ENCODE measurements at regions not wholly inside any gene's neighbourhood (a gene's known extent, or its start where the extent isn't known, plus 50 kb on each side); places are given as distances from the start of the nearest gene placed in this dataset.

GRCh38 chr18:8901019-8901418 is 195.7 kb downstream of the MTCL1 start:
- H3K4me3 ChIP-seq: no peak overlapping the region
- intact Hi-C loops (cut with DNase I; ENCODE audit: low total_unique reads) (no loop called here), in situ Hi-C loops (cut with MboI; ENCODE audit: low pct_ligation_motif_present in 1 of 4, low pct_unique_long_range_greater_than_20kb in 1 of 4, low sequenced_read_pairs in 3 of 4) (no loop called here)
- no peaks in the 10 kb centered on the region for H3K9me3 ChIP-seq
- 85% methylated on average over 2 of the region's 2 CpGs; no CpG with 5 or more reads in 1 of the 2 donors for WGBS, 2 donors (ENCODE audit: low coverage in 1 of 2)
- no peaks in the 10 kb centered on the region for H3K36me3 ChIP-seq
- TF ChIP-seq, protein P1, sequence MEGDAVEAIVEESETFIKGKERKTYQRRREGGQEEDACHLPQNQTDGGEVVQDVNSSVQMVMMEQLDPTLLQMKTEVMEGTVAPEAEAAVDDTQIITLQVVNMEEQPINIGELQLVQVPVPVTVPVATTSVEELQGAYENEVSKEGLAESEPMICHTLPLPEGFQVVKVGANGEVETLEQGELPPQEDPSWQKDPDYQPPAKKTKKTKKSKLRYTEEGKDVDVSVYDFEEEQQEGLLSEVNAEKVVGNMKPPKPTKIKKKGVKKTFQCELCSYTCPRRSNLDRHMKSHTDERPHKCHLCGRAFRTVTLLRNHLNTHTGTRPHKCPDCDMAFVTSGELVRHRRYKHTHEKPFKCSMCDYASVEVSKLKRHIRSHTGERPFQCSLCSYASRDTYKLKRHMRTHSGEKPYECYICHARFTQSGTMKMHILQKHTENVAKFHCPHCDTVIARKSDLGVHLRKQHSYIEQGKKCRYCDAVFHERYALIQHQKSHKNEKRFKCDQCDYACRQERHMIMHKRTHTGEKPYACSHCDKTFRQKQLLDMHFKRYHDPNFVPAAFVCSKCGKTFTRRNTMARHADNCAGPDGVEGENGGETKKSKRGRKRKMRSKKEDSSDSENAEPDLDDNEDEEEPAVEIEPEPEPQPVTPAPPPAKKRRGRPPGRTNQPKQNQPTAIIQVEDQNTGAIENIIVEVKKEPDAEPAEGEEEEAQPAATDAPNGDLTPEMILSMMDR (IDR thresholded peaks at IDR 0.05): no peak
- TF ChIP-seq POLR2AphosphoS5 (IDR thresholded peaks at IDR 0.05) (no peak), POLR2A (IDR thresholded peaks at IDR 0.05) (no peak), EP300 (IDR thresholded peaks at IDR 0.05; ENCODE audit: low read depth) (no peak)
- no peaks in the 10 kb centered on the region for H3K4me1 ChIP-seq
- no peak overlapping the region for H3K27ac ChIP-seq
- no peak for DNase-seq
- no peaks in the 10 kb centered on the region for H3K27me3 ChIP-seq

GRCh38 chr18:8904316-8904715 is 198.2 kb upstream of the NDUFV2 start:
- in situ Hi-C loops (cut with MboI; ENCODE audit: low pct_ligation_motif_present in 1 of 4, low pct_unique_long_range_greater_than_20kb in 1 of 4, low sequenced_read_pairs in 3 of 4): no loop called here
- DNase-seq: no peak
- no peaks in the 10 kb centered on the region for H3K36me3 ChIP-seq
- no peak overlapping the region for H3K4me3 ChIP-seq
- no peaks in the 10 kb centered on the region for H3K4me1 ChIP-seq
- no peaks in the 10 kb centered on the region for H3K9me3 ChIP-seq
- TF ChIP-seq POLR2A (IDR thresholded peaks at IDR 0.05) (no peak), EP300 (IDR thresholded peaks at IDR 0.05; ENCODE audit: low read depth) (no peak), POLR2AphosphoS5 (IDR thresholded peaks at IDR 0.05) (no peak)
- TF ChIP-seq, protein P1 (IDR thresholded peaks at IDR 0.05): no peak
- no peaks in the 10 kb centered on the region for H3K27me3 ChIP-seq
- H3K27ac ChIP-seq: no peak overlapping the region
- intact Hi-C loops (cut with DNase I; ENCODE audit: low total_unique reads): no loop called here

DNA sequence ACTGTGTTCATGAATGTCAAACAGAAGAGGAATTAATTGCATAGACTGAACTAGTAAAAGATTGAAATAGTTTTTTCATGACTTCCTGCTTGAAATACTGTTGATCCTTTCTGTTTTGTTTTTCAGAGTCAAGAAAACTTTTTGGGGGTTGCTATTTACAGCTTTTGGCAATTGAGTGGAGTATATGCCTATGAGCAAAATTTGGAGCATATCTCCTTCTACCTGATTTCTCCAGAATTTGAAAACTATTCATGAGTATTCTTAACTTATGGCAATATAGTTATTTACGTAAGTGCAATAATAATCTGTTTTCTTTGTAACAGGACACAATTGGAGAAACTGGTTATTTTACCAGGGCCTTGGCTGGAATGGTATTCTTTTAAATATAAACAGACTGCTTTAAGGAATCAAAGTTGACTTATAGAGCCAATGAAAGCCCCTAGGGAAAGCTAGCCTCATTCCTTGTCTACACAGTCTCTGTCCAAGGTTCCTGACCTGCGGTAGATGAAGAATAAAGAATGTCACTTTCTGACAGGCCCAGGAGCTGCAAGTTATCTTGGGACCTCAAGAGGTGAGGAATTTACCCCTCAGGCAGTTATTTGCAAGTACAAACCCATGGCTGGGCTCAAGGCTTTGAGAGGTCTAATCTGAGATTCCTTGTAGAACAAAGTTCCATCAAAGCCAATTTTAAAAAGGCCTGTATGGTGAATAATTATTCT is 193.5 kb upstream of the NDUFV2 start:
- H3K4me1 ChIP-seq: no peaks in the 10 kb centered on the region
- H3K27me3 ChIP-seq: no peaks in the 10 kb centered on the region
- in situ Hi-C loops (cut with MboI; ENCODE audit: low pct_ligation_motif_present in 1 of 4, low pct_unique_long_range_greater_than_20kb in 1 of 4, low sequenced_read_pairs in 3 of 4): no loop called here
- no peak for DNase-seq
- H3K4me3 ChIP-seq: no peak overlapping the region
- no peak for TF ChIP-seq POLR2A (IDR thresholded peaks at IDR 0.05)
- TF ChIP-seq, protein P1 (IDR thresholded peaks at IDR 0.05): no peak
- TF ChIP-seq POLR2AphosphoS5 (IDR thresholded peaks at IDR 0.05): no peak
- TF ChIP-seq EP300 (IDR thresholded peaks at IDR 0.05; ENCODE audit: low read depth): no peak
- intact Hi-C loops (cut with DNase I; ENCODE audit: low total_unique reads): no loop called here
- H3K27ac ChIP-seq: no peak overlapping the region
- H3K9me3 ChIP-seq: no peaks in the 10 kb centered on the region
- H3K36me3 ChIP-seq: no peaks in the 10 kb centered on the region
- WGBS, 2 donors (ENCODE audit: low coverage in 1 of 2): 67 to 85% methylated on average over 1 to 2 of the region's 2 CpGs

DNA sequence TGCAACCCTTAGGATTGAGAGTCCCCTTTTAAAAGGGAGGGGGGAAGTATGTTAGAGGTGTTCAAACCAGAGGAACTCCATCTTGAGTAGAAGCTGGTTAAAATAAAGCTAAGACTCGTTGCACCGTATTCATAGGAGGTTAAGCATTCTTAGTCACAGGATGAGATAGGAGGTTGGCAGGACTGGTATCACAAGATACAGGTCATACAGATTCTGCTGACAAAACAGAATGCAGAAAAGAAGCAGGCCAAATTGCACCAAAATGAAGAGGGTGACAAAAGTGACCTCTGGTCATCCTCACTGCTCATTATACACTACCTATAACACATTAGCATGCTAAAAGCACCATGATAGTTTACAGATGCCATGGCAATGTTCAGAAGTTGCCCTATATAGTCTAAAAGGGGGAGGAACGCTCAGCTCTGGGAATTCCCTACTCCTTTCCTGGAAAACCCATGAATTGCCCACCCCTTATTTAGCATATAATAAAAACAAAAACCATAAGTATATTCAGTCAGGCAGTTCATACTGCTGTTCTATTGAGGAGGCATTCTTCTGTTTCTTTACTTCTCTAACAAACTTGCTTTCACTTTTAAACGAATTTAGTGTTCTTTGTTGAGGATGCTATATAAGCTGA is 192.2 kb upstream of the NDUFV2 start:
- intact Hi-C loops (cut with DNase I; ENCODE audit: low total_unique reads) (no loop called here), in situ Hi-C loops (cut with MboI; ENCODE audit: low pct_ligation_motif_present in 1 of 4, low pct_unique_long_range_greater_than_20kb in 1 of 4, low sequenced_read_pairs in 3 of 4) (no loop called here)
- Histone ChIP-seq H3K4me3 (no peak overlapping the region), H3K36me3 (no peaks in the 10 kb centered on the region), H3K27ac (no peak overlapping the region), H3K27me3 (no peaks in the 10 kb centered on the region), H3K9me3 (no peaks in the 10 kb centered on the region), H3K4me1 (no peaks in the 10 kb centered on the region)
- DNase-seq: no peak
- no peak for TF ChIP-seq POLR2AphosphoS5 (IDR thresholded peaks at IDR 0.05)
- 58 to 62% methylated on average over 4 of the region's 4 CpGs for WGBS, 2 donors (ENCODE audit: low coverage in 1 of 2)

Data from transverse colon (tissue), 4 donors.